CD4-positive, alpha-beta T cell treated with Interleukin-15 for 4 hours (primary cell): ENCODE measurements at regions not wholly inside any gene's neighbourhood (a gene's known extent, or its start where the extent isn't known, plus 50 kb on each side); places are given as distances from the start of the nearest gene placed in this dataset.

ENCODE experiments used
- DNase-seq: peaks from one replicate; pipeline ENCODE4 v3.0.0-alpha.2; 2020; ENCODE audit warnings: low spot score

DNA sequence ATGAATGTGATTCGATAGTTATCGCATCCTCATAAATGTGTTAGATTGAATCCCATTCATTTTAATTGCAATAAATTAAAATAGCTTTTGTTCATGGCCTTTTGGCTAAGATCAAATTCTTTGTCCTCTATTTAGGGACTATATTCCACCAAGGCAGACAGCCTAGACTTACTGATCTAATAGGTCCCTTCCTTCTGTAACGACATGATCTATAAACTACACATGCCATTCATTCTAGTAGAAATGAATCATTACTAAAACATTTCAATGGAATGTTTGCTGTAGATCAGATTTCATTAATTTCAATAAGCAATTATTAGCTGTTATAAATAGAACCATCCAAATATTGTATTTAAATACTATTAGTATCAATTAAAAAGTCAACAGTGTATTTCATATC, 526.6 kb upstream of the KLHL1 start:
- no peak for DNase-seq

DNA sequence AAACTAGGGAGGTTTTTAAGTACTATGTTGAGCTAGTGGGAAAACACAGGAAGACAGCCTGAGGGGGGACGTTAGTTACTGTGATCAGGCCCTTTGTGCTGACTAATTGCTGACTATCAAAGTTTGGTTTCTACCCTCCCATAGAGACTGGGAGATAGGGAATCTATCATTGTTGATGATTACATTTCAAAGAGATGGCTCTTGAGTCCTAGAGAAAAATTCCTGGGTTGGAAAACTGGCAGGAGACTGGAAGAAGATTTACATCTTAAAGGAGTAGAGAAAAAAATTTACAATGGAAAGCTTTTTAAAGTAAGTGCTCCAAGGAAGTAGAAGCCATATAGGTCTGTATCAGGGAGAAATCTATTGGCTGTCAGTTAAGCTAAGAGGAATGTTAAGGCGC, 522.0 kb upstream of the KLHL1 start:
- DNase-seq: no peak

DNA sequence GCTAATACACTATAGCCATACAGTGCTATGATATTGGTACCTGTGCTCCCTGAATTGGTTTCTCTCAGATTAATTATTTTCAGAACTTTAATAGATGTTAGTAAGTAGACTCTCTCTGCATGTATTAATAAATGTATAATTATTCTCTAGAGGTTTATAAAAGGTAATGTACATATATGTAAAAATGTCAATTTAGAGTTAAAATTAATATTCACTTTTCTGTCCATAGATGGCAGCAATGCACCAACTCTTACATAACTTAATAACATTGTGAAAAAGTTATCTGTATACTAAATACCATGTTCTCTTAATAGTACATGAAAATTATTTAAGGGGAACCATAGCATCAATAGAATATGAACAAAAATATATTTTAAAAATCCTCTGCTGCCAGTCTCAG, 515.0 kb upstream of the KLHL1 start:
- no peak for DNase-seq

DNA sequence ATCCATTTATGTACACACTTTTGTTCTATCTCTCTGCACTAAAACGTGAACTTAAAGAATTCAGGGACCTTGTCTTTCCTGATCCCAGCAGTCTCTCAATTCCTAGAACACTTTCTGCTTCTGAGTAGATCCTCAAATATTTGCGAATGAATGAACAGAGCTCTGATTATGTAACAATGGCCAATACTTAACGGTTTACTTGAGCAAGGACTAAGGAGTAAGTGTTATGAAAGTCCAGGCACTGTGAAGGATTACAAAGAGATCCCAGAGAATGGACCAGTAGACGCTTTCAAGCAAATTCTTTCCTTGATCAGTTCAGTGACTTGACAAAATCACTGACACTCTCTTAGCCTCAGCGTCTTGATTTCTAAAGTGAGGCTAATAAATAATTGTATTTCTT, 514.5 kb upstream of the KLHL1 start:
- DNase-seq: no peak

DNA sequence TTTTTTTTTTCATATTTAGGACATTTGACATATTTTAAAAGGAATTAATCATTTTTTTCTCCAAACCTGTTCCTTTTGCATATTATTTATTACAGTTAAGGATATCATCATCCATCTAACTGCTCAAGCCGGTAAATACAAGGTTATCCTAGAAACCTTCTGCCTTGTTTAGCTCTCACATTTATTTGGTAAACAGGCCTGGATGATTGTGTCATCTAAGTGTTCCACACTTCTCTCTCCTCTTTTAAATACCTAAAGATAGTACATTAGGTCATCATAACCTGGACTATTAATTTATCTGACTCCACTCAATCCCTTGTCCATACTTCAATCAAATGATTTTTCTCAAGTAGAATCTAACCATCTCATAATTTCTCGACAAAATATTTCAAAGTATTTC, 511.7 kb upstream of the KLHL1 start:
- no peak for DNase-seq

DNA sequence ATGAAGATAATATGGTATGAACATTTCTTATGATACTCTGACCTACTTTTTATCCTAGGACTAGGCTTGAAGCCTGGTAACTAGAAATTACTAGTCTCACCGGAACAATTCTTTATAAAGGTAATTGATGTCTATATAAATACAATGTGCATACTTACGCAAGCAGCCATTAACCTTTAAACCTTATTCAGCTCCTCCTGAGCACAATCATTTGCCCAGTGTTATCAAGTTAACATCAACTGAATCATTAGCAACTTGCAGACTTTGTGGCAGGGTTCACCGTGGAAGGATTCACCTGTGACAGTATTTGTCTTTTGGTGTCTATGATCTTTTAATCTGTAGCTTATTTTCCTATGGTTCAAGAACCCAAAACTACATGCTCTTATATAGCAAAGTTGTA, 508.6 kb upstream of the KLHL1 start:
- DNase-seq: no peak

DNA sequence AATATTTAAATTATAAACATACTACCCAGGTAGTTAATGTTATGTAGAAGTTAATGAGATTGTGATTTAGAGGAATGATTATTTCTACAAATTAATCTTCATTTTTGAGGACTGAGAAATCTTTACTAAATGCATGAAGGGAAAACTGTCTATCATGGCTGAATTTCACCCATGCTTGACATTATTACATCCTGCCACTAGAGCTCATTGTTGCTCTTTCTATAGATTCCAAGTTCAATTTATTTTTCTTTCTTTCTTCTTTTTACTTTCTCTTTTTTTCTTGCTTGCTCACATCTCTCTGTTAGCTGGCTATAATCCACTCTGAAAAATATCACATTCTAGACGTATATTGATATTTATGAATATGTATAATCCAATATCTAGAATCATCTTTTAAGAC, 505.0 kb upstream of the KLHL1 start:
- DNase-seq: no peak

DNA sequence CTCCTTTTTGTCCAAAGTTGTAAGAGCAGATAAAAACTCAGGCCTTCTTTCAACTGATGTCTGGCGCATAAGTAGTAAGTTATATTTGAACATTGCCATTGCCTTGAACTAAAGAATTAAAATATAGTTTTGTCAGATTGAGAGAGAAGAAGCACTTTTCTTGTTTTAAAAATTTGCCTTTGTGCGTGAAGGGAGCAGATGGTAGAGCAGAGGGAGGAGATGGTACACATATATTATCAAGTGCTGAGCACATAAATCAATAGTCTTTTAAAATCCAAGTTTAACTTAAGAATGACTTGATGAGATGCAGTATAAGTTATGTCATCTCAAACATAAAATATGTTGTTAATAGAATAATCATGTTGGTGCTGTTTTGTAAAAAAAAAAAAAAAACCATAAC, 504.6 kb upstream of the KLHL1 start:
- no peak for DNase-seq

DNA sequence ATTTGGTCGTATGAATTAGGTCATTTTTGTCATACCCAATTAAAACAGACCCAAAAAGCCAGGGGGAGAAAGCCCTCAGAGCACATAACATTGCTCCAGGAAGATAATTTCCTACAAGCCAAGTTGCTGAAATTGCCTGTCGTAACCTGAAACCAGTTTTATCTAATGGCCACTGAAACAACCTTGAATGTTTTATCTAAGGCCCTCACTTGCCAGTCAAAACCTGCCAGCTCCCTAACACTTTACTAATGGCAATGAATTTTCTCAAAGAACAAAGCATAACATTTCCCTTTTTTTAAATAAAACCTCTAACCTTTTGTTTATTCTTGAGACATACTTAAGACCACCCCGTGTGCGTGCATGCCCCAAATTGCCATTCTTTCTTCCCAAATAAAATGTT, 496.2 kb upstream of the KLHL1 start:
- DNase-seq: no peak

DNA sequence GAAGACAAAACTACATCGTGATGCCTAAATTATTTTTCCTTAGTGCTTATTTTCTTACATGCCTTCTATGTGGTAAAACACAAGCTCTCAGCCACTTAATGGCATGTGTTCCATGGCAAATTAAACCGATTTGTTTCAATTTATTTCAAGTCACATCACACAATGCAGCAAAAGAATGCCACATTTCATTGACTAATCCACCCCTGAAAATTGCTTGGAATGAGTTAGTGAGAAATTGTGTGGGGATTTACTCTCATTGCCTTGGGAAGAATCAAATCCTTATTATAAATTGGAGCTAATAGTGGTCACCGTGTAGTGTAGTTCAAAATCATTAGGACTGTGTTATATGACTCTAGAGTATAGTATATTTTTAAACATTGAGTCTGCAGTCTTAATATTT, 485.5 kb upstream of the KLHL1 start:
- DNase-seq: no peak

DNA sequence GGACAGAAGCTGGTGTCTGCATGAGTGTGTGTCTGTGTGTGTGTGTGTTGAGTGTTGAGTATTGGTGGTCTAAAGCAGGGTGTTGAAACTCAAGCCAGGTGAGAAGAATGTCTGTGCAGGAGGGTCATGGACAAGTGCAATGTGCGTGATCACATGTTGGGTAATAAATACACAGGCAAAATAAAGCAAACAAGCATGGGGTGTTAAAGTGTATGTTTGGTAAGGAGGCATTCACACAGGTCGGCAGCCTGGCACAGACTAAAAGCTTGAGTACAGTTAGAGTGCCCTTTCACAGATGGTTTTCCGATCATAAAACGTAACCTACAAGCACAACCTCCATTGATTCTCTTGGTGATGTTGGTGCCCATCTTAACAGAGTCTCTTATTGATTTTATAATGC, 476.9 kb upstream of the KLHL1 start:
- no peak for DNase-seq

DNA sequence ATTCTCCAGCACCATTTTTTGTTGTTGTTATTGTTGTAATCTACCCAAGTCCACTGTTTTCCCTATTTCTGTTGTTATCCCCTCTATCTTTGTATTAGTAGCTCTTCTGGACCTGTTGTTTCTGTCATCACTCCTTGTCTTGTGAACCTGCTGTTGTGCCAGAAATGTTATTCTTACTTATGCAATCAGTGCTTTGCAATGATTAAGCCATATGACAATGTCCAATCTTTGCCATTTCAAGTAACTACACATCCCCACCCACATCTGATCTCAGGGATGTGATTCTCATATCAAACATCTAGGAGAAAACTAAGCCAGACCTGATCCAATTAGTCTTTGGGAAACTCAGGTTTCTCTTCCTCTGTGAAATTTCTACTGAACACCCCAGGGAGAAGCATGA, 472.6 kb upstream of the KLHL1 start:
- no peak for DNase-seq

DNA sequence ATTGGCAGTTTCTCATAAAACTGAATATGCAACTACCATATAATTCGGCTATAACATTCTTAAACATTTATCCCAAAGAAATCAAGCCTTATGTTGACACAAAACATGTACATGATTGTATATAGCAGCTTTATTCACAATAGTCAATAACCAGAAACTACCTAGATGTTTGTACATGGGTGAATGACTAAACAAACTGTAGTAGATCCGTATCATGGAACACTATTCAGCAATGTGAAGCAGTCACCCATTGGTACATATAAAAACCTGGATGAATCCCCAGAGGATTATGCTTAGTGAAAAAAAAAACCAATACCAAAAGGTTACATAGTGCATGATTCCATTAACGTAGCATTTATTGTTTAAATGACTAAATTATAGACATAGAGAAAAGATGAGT, 471.7 kb upstream of the KLHL1 start:
- DNase-seq: no peak

DNA sequence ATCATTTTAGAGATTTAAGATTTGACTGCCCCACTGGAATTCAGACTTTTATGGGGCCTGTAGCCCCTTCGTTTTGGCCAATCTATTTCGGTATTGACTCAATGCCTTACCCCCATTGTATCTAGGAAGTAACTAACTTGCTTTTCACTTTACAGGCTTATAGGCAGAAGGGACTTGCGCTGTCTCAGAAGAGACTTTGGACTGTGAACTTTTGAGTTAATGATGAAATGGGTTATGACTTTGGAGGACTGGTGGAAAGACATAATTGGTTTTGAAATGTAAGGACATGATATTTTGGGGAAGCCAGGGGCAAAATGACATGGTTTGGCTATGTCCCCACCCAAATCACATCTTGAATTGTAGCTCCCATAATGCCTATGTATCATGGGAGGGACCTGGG, 463.0 kb upstream of the KLHL1 start:
- DNase-seq: no peak

DNA sequence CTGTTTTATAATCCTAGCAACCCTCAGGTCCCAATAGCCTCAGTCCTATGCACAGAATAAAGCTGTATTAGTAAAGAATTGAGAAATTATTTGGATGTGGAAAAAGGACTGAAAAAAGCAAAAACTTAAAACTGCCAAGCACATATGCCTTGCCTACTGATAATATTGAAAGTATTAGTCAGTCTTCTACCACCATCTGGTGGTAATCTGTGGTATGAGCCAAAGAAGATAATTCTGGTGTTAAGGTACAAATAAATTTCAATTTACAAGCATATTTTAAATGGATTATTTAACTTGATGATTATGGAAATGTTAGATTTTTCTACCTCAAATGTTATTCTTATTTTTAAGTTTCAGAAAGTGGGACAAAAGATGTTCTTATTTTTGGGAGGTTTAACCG, 460.3 kb upstream of the KLHL1 start:
- DNase-seq: no peak

DNA sequence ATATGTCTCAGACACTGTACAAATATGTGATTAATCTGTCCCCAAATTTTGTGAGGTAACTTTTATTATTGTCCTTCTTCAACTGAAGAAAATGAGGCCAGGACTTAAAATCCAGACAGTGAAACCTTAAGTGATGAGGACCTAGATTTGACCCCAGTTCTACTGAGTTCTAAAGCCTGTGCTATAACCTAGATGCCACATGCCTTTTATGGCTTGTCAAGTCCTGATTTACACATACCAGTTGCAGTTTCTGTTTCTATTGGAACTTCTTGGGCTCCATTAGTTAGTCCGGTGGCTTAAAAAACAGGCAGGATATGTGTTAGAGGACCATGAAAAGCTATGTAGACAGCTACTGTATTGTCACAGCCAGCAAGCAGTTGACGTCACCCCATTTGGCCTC, 436.5 kb upstream of the KLHL1 start:
- no peak for DNase-seq

DNA sequence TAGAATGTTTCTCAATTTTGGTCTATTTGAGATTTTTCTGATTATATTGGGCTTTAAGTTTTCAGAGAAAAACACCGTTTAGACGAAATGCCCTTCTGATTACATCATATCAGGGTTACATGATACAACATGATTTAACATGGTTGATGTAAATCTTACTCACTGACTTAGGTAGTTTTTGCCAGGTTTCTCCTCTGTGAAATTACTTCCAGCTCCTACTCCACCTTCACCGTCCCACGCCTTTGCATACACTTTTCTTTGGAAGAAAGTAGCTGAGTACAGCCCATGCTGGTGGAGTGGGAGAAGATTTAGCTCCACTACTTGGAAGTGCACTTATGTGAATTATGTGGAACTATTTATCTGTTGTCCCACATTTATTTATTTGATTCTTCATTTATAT, 433.2 kb upstream of the KLHL1 start:
- DNase-seq: no peak

DNA sequence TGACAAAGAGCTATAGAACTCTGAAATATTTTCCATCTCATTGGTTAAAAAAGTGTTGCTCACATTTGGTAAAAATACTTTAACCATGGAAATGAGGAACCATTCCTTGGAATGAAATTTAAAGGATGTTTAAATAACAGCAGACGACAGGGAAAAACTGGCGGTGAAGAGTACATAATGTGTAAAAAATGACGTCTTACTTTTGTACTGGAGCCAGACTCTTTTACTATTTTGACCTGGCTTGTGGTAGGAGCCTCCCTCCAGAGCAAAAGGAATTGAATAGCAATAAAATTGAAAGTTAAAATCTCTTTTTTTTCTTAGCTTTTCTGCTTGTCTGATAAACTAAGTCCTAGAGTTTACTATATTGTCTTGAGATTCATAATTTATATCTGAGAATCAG, 426.2 kb upstream of the KLHL1 start:
- no peak for DNase-seq

DNA sequence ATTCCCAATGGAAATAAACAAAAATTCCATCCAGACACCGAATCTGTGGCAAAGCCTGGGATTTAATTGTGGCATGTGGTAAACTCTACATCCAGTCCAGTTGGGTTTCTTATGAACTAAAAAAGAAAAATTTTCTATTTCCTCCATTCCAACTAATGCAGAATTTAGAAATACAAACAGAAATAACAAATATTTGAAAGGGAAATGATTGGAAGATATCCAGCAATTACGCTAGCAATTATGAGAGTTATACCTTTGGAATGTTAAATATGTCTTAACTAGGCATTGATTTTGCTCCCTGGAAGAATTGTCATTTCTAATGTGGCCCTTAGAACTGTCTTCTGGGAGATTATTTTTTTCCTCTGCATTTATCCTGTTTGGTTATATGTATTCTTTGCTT, 421.4 kb upstream of the KLHL1 start:
- DNase-seq: no peak

DNA sequence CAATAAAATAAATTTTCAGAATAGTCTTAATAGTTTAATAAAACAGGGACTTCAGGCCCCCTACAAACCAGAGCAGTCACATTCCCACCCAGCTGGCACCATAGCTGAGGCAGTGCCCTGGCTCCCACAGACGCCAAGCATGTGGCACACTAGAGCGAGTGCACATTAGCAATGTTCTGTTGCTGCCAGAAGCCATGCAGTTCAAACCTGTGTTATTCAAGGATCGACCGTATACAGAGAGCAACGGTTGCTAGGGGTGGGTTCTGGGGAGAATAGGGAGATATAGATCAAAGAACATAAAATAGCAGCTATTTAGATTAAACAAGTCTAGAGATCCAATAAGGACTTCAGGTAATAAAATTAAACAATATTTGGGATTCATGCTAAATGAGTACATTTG, 419.3 kb upstream of the KLHL1 start:
- DNase-seq: no peak

DNA sequence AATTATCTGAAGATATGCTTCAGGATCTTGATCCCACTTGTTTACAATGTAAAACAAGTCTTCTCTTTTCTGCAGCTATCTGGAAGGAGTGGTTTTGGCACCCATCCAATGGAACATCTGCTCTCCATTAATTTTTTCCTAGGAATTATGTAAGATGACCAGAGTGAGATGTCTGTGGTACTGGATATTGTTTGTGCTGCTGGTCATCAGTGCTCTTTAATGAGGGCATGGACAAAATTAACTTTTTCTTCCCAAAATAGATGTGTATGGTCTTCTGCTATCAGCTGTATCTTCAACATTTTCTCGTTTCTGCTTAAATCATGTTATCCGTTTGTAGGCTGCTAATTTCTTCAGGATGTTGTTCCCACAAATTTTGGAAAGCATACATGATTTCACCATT, 415.4 kb upstream of the KLHL1 start:
- no peak for DNase-seq

DNA sequence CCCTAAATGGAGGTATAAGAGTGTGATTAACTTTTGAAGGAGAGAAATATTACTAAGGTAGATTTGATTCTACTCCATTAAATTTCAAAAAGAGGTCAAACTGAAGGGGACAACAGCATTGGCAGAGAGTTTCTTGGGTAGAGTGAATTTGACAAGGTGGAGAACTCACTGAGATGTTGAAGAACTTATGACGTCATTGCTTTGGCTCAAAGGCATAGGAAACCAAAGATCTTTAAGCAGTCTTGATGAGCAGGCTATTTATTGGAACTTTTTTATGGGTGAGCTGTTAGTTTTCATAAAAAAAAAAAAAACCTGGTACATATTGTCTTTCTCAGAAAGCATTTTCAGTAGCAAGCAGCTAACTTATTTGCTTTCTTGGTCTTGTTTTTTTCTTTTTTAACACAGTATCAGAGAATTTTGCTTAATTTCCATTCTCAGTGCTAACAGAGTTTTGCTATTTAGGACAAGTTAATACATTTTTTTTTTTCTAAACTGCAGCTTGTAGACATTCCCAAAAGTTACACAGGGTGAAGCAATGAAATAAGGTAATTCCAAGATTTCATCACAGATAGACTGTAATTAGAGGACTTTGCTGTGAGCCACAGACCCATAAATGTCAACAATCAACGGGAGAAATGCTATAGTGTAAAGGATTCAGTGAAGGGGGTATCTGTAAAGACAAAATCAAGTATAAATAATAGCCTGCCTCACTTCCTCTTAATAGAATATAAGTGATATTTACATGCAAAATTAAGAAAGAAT, 412.2 kb upstream of the KLHL1 start:
- DNase-seq: no peak

DNA sequence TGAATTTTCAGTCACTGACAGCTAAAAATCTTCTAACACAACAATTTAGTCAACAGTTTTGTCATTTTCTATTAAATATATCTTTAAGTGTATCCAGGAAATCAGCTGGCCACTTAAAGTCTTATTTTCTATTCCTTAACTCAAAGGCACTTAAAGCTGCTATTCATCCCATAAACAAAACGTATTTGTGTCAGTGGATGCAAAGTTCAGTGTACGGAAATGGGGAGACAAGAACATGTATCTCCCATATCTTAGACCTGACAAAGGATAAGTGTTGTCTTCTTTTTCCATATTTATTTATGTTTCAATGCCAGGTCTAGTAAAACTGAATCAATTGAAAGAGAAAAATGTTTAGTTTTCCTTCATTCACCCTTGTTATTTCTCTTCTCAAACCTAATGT, 409.8 kb upstream of the KLHL1 start:
- DNase-seq: no peak

DNA sequence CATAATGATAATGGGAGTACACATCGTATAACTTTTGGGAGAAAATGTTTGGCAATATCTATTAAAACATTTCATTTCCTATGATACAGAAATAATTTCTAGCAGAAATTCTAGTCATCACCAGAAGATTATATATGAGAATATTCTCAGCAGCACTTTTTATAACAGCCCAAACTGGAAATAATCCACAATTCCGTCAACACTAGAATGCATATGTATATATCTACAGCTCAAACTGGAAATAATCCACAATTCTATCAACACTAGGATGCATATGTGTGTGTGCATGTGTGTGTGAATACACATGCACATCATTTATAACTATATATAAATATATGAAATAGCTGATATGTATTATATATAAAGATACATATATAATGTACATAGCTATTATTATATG, 408.0 kb upstream of the KLHL1 start:
- no peak for DNase-seq
